Keratinocyte (primary cell): ENCODE measurements at regions not wholly inside any gene's neighbourhood (a gene's known extent, or its start where the extent isn't known, plus 50 kb on each side); places are given as distances from the start of the nearest gene placed in this dataset.

Experiments used
- CTCF ChIP-seq, 3 experiments: IDR thresholded peaks in 1 of 3; conservative IDR thresholded peaks in 1 of 3; optimal IDR thresholded peaks in 1 of 3; 2 replicates in 2 of 3; 3 replicates in 1 of 3; pipeline versions ENCODE3 to v1.5.1; 2011; ENCODE audit warnings: low read length in 3 of 3, mild to moderate bottlenecking in 3 of 3, moderate library complexity in 2 of 3, control low read depth in 1 of 3, inconsistent platforms in 1 of 3; ENCODE audit not compliant: insufficient read depth in 2 of 3; ENCODE audit errors: extremely low read depth in 1 of 3
- EZH2 ChIP-seq: IDR thresholded peaks from one replicate; pipeline ENCODE4 v1.6.1; 2012; ENCODE audit warnings: inconsistent platforms, mild to moderate bottlenecking, low read length, moderate library complexity

- TF ChIP-seq CTCF (optimal IDR thresholded peaks at IDR 0.05 in 1 of 3, IDR thresholded peaks at IDR 0.05 in 1 of 3, conservative IDR thresholded peaks at IDR 0.05 in 1 of 3; ENCODE audit: extremely low read depth in 1 of 3, insufficient read depth in 2 of 3, low read length in 3 of 3): no peak
- no peak for TF ChIP-seq EZH2
Measured at GRCh38 chr6:6461138-6461537, 127.4 kb upstream of the LY86 start.
